K562 (cell line): ENCODE measurements at regions not wholly inside any gene's neighbourhood (a gene's known extent, or its start where the extent isn't known, plus 50 kb on each side); places are given as distances from the start of the nearest gene placed in this dataset.

ENCODE experiments used
- ATAC-seq: fragments of 200-7000 bp; cut with Tn5 transposase; 3 replicates; pipeline ENCODE4 v1.9.1; 2020; ENCODE audit warnings: moderate library complexity
- BruUV-seq: library from RNA; stranded (reverse); fragments of 400-500 nt; replicated peaks from 2 replicates; lab custom pipeline; 2021; lab: Mats Ljungman, UMichigan
- CTCF ChIA-PET: fragments of 300-600 bp; formaldehyde crosslinking; extraction: SDS; loops from one replicate; lab custom pipeline; 2021; ENCODE audit warnings: low intra/inter-chr PET ratio; lab: Yijun Ruan, JAX
- POLR2A ChIA-PET: fragments of 300-600, 350-650 bp; sonication (Branson Sonifier 250); formaldehyde crosslinking; extraction: SDS; loops from one replicate; lab custom pipeline; 2021; ENCODE audit warnings: antibody characterized with exemption, inconsistent platforms; lab: Yijun Ruan, JAX
- DNase-seq, 4 experiments: peaks; one replicate each; pipeline versions ENCODE4 v3.0.0 to v3.0.0-alpha.2; 2011 to 2018; ENCODE audit warnings: low spot score in 3 of 4, mixed read lengths in 3 of 4; ENCODE audit errors: extremely low read depth in 1 of 4
- FAIRE-seq: peaks from 2 replicates; lab custom pipeline; 2011; peaks lifted over from hg19 to GRCh38; lab: Jason Lieb, UNC
- H2AFZ ChIP-seq: 2 replicates; pipeline ENCODE4 v1.6.0; 2011; ENCODE audit warnings: low read depth, low read length, control low read depth, inconsistent platforms
- H3K27ac ChIP-seq: fragments of 200-600 bp; 3 replicates; pipeline ENCODE4 v1.8.0; 2011; ENCODE audit warnings: low read depth, mild to moderate bottlenecking, control low read depth, inconsistent platforms, low read length, moderate library complexity, mixed read lengths; ENCODE audit errors: extremely low read depth
- H3K27me3 ChIP-seq, 2 experiments: fragments of 300-600 bp in 1 of 2; 2 replicates in 1 of 2; 3 replicates in 1 of 2; pipeline versions ENCODE4 v1.6.0 to v1.8.0; 2011; ENCODE audit warnings: inconsistent platforms in 2 of 2, low read length in 2 of 2, mild to moderate bottlenecking in 1 of 2, mixed read lengths in 1 of 2, moderate library complexity in 1 of 2; ENCODE audit not compliant: control insufficient read depth in 2 of 2, insufficient read depth in 2 of 2
- H3K36me3 ChIP-seq: fragments of 300-600 bp; 3 replicates; pipeline ENCODE4 v1.8.0; 2011; ENCODE audit warnings: mild to moderate bottlenecking, low read length, inconsistent platforms; ENCODE audit not compliant: control insufficient read depth, insufficient read depth
- H3K4me1 ChIP-seq, 2 experiments: fragments of 200-600 bp in 1 of 2; replicated peaks in 1 of 2; 2 replicates in 1 of 2; 3 replicates in 1 of 2; pipeline versions ENCODE4 v1.5.1 to v1.8.0; 2011; ENCODE audit warnings: inconsistent platforms in 2 of 2, low read length in 2 of 2, mild to moderate bottlenecking in 1 of 2, mixed read lengths in 1 of 2, moderate library complexity in 1 of 2; ENCODE audit not compliant: control insufficient read depth in 2 of 2, insufficient read depth in 2 of 2
- H3K4me2 ChIP-seq: 2 replicates; pipeline ENCODE4 v1.6.1; 2011; ENCODE audit warnings: low read length, control low read depth, inconsistent platforms, mixed read lengths; ENCODE audit not compliant: insufficient read depth
- H3K4me3 ChIP-seq: fragments of 200-600 bp; sonication (generic), shearing (Covaris generic); 2 replicates; pipeline ENCODE4 v1.5.1; 2016; ENCODE audit warnings: control low read depth, inconsistent platforms
- H3K79me2 ChIP-seq: fragments of 200-600 bp; 3 replicates; pipeline ENCODE4 v1.8.0; 2011; ENCODE audit warnings: low read length, inconsistent platforms; ENCODE audit not compliant: control insufficient read depth, insufficient read depth
- H3K9ac ChIP-seq, 2 experiments: 2 replicates each; pipeline versions ENCODE4 v1.6.0 to v1.6.1; 2011; ENCODE audit warnings: low read depth in 2 of 2, low read length in 2 of 2, control low read depth in 1 of 2, inconsistent platforms in 1 of 2, mild to moderate bottlenecking in 1 of 2, mixed read lengths in 1 of 2; ENCODE audit not compliant: insufficient read depth in 1 of 2
- H3K9me1 ChIP-seq: one replicate; pipeline ENCODE4 v1.6.0; 2011; ENCODE audit warnings: inconsistent platforms, mild to moderate bottlenecking, low read length, moderate library complexity; ENCODE audit not compliant: control insufficient read depth, insufficient read depth
- H3K9me3 ChIP-seq: replicated peaks from 2 replicates; pipeline ENCODE4 v1.5.1; 2011; ENCODE audit warnings: low read depth, low read length, inconsistent platforms; ENCODE audit not compliant: control insufficient read depth, insufficient read depth
- H4K20me1 ChIP-seq: replicated peaks from 2 replicates; pipeline ENCODE4 v1.6.1; 2011; ENCODE audit warnings: low read length, inconsistent platforms, mixed read lengths; ENCODE audit not compliant: control insufficient read depth, insufficient read depth
- BRF1 ChIP-seq: IDR thresholded peaks from 3 replicates; pipeline ENCODE4 v1.6.1; 2011; ENCODE audit warnings: borderline replicate concordance, mild to moderate bottlenecking; ENCODE audit not compliant: insufficient read length; ENCODE audit errors: extremely low read depth
- DNMT1 ChIP-seq: fragments of 450-650 bp; IDR thresholded peaks from 2 replicates; pipeline ENCODE4 v1.6.1; 2016; ENCODE audit warnings: antibody characterized with exemption, mild to moderate bottlenecking
- FOSL1 ChIP-seq: fragments of 200-800 bp; sonication (Bioruptor generic); conservative IDR thresholded peaks from 2 replicates; pipeline ENCODE4 v1.6.1; 2016; ENCODE audit warnings: missing genetic modification characterization, missing compliant biosample characterization
- HEY1 ChIP-seq: fragments of 250-450 bp; sonication (Bioruptor Pico); IDR thresholded peaks from 2 replicates; pipeline ENCODE4 v1.5.0; 2020; ENCODE audit warnings: mild to moderate bottlenecking, moderate library complexity, borderline replicate concordance
- KAT7 ChIP-seq: sonication (generic); formaldehyde crosslinking; IDR thresholded peaks from 2 replicates; pipeline ENCODE4 v1.8.0; 2022; ENCODE audit warnings: missing genetic modification reagents, mild to moderate bottlenecking, borderline replicate concordance
- KLF1 ChIP-seq: fragments of 450-650 bp; IDR thresholded peaks from 2 replicates; pipeline ENCODE4 v1.6.1; 2016; ENCODE audit warnings: missing genetic modification characterization, missing compliant biosample characterization
- LEF1 ChIP-seq: fragments of 450-650 bp; IDR thresholded peaks from 2 replicates; pipeline ENCODE4 v1.6.1; 2016; ENCODE audit warnings: mild to moderate bottlenecking
- NBN ChIP-seq: fragments of 450-650 bp; IDR thresholded peaks from 2 replicates; pipeline ENCODE4 v1.6.1; 2016; ENCODE audit warnings: low read depth, mild to moderate bottlenecking
- POLR3G ChIP-seq: IDR thresholded peaks from 2 replicates; pipeline ENCODE4 v1.6.1; 2011; ENCODE audit not compliant: insufficient read length, insufficient replicate concordance; ENCODE audit errors: extremely low read depth
- RBM17 ChIP-seq: fragments of 200-400 bp; formaldehyde crosslinking; IDR thresholded peaks from 2 replicates; pipeline ENCODE4 v1.6.1; 2017; ENCODE audit warnings: low read depth, mild to moderate bottlenecking, low read length, borderline replicate concordance
- TCF7 ChIP-seq: sonication (generic); IDR thresholded peaks from 2 replicates; pipeline ENCODE4 v1.6.1; 2016; ENCODE audit warnings: antibody characterized with exemption, borderline replicate concordance
- TCFL5 ChIP-seq: fragments of 250-450 bp; sonication (Bioruptor Pico); conservative IDR thresholded peaks from 2 replicates; pipeline ENCODE4 v1.6.1; 2021; ENCODE audit warnings: mild to moderate bottlenecking, moderate library complexity, matching md5 sums
- ZNF282 ChIP-seq: sonication (generic); formaldehyde crosslinking; IDR thresholded peaks from 2 replicates; pipeline ENCODE4 v1.8.1; 2023; ENCODE audit warnings: missing genetic modification reagents
- WGBS: fragments of 100-300 bp; shearing (Covaris generic); methylation state at CpG from one replicate; pipeline ENCODE4 v1.1.6; 2016; ENCODE audit warnings: low coverage, mixed read lengths; ENCODE audit not compliant: insufficient coverage; ENCODE audit errors: missing lambda C conversion rate; 5-methylcytosine and 5-hydroxymethylcytosine counted together
- in situ Hi-C: fragments of 300-500 bp; cut with MboI; formaldehyde crosslinking; loops from 4 replicates; pipeline ENCODE4 v1.15.0; 2018; ENCODE audit warnings: inconsistent platforms, mixed read lengths
- intact Hi-C: fragments of 100-400 bp; cut with micrococcal nuclease; formaldehyde crosslinking; loops from 2 replicates; pipeline ENCODE4 v1.14.2; 2022
- TF ChIP-seq, protein P1 (sequence below): fragments of 450-650 bp; IDR thresholded peaks from 2 replicates; pipeline ENCODE4 v1.6.1; 2016; ENCODE audit warnings: low read depth, mild to moderate bottlenecking, moderate library complexity
- TF ChIP-seq, protein P2 (sequence below): sonication (generic); formaldehyde crosslinking; IDR thresholded peaks from 2 replicates; pipeline ENCODE4 v1.8.0; 2022; ENCODE audit warnings: missing genetic modification reagents, mild to moderate bottlenecking, moderate library complexity, borderline replicate concordance
- TF ChIP-seq, protein P3 (sequence below): sonication (generic); formaldehyde crosslinking; IDR thresholded peaks from 2 replicates; pipeline ENCODE4 v1.8.0; 2022; ENCODE audit warnings: mild to moderate bottlenecking, missing genetic modification reagents

DNA sequence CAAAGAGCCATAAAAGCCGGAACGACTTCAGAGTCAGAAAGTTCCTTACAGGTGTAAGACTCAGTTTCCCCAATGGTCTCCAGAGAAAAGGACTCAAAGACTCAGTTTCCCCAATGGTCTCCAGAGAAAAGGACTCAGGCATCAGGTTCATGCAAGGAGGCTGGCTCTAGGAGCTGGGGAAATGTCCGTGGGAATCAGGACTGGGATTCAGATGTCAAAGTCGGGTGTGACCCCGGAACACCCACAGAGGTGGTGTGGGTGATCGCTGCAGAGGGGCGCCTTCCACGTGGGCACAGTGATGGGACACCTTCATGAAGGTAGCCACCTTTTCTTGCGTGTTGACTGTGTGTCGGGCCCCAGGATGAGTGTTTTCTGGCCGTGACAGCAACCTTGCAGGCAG, 340.8 kb downstream of the NPHP4 start:
- CTCF ChIA-PET, result no interaction called here
- no peak overlapping the region for H3K4me2 ChIP-seq
- 0% methylated on average over 11 of the region's 11 CpGs for WGBS
- intact Hi-C loops (no loop called here), in situ Hi-C loops (no loop called here)
- no peaks in the 10 kb centered on the region for H3K36me3 ChIP-seq
- H3K27me3 ChIP-seq, result peaks cover 27 to 63% of the 10 kb centered on the region in 2 experiments; a peak in 3 of 5 replicates
- TF ChIP-seq NBN (no peak), ZNF282 (CRISPR knock-in tag) (no peak), POLR3G (no peak), TCF7 (no peak)
- no TSS peak for BruUV-seq
- H4K20me1 ChIP-seq, result 0 out of 2 replicates have a peak, but pooled peaks cover 6% of the 10 kb centered on the region
- no peaks in the 10 kb centered on the region; a peak in 1 of 5 replicates for H3K4me1 ChIP-seq
- H3K9me1 ChIP-seq, result no peaks in the 10 kb centered on the region
- DNase-seq (no peak), ATAC-seq (no peak), FAIRE-seq (no peak)
- H3K9me3 ChIP-seq, result no peaks in the 10 kb centered on the region
- no peaks in the 10 kb centered on the region for H3K79me2 ChIP-seq
- POLR2A ChIA-PET, result no interaction called here
- H3K4me3 ChIP-seq, result no peak overlapping the region
- no peak overlapping the region for H3K27ac ChIP-seq
- H3K9ac ChIP-seq, result no peak overlapping the region
- H2AFZ ChIP-seq, result no peak overlapping the region

DNA sequence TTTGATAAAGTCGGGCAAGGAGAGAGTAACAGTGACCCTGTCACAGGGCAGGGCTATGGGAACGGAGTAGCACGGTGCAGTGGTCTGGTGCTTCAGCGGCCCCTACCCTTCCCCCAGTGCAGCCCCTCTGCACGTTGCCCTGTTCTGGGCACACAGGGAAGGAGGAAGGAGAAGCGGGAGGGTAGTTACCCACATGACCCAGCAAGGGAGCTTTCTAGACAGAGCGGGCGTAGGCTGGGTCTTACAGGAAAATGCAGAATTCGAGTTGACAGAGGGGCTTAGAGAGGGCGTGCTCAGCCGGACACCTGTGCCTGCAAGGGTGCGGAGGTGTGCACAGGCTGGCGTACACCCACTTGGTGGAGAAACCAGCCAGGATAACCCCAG, 341.2 kb downstream of the NPHP4 start:
- no peak overlapping the region for H3K4me3 ChIP-seq
- H3K36me3 ChIP-seq, result no peaks in the 10 kb centered on the region
- no peak overlapping the region for H3K4me2 ChIP-seq
- in situ Hi-C loops (no loop called here), intact Hi-C loops (no loop called here)
- no peaks in the 10 kb centered on the region; a peak in 1 of 5 replicates for H3K4me1 ChIP-seq
- FAIRE-seq (no peak), DNase-seq (no peak), ATAC-seq (no peak; the same call in 2 of the 3 replicates)
- H3K9ac ChIP-seq, result no peak overlapping the region
- H4K20me1 ChIP-seq, result 0 out of 2 replicates have a peak, but pooled peaks cover 6% of the 10 kb centered on the region
- no peaks in the 10 kb centered on the region for H3K9me3 ChIP-seq
- H3K9me1 ChIP-seq, result no peaks in the 10 kb centered on the region
- H3K27me3 ChIP-seq, result peaks cover 27 to 63% of the 10 kb centered on the region in 2 experiments; a peak in 3 of 5 replicates
- no peak overlapping the region for H2AFZ ChIP-seq
- WGBS, result 4% methylated on average over 13 of the region's 13 CpGs
- H3K27ac ChIP-seq, result no peak overlapping the region
- CTCF ChIA-PET, result no interaction called here
- BruUV-seq, result no TSS peak
- H3K79me2 ChIP-seq, result no peaks in the 10 kb centered on the region
- POLR2A ChIA-PET, result interaction anchor here (0.6 kb wide), 1 partner anchor 235 kb away, joined by 3 read pairs; no protein-coding TSS in a partner anchor
- no peak for TF ChIP-seq KAT7 (CRISPR knock-in tag)
- no peak for TF ChIP-seq RBM17
- no peak for TF ChIP-seq LEF1
- no peak for TF ChIP-seq DNMT1
- TF ChIP-seq, protein P1, sequence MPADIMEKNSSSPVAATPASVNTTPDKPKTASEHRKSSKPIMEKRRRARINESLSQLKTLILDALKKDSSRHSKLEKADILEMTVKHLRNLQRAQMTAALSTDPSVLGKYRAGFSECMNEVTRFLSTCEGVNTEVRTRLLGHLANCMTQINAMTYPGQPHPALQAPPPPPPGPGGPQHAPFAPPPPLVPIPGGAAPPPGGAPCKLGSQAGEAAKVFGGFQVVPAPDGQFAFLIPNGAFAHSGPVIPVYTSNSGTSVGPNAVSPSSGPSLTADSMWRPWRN, result no peak
- TF ChIP-seq, protein P2, sequence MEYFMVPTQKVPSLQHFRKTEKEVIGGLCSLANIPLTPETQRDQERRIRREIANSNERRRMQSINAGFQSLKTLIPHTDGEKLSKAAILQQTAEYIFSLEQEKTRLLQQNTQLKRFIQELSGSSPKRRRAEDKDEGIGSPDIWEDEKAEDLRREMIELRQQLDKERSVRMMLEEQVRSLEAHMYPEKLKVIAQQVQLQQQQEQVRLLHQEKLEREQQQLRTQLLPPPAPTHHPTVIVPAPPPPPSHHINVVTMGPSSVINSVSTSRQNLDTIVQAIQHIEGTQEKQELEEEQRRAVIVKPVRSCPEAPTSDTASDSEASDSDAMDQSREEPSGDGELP, result no peak
- TF ChIP-seq FOSL1 (tag), result no peak
- TF ChIP-seq, protein P3, sequence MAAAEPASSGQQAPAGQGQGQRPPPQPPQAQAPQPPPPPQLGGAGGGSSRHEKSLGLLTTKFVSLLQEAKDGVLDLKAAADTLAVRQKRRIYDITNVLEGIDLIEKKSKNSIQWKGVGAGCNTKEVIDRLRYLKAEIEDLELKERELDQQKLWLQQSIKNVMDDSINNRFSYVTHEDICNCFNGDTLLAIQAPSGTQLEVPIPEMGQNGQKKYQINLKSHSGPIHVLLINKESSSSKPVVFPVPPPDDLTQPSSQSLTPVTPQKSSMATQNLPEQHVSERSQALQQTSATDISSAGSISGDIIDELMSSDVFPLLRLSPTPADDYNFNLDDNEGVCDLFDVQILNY (CRISPR knock-in tag), result no peak
- no peak for TF ChIP-seq HEY1
- TF ChIP-seq KLF1 (tag), result no peak
- no peak for TF ChIP-seq TCFL5 (CRISPR knock-in tag)
- TF ChIP-seq BRF1, result no peak
